Mesothelial cell of epicardium (in vitro differentiated cells): ENCODE measurements at regions not wholly inside any gene's neighbourhood (a gene's known extent, or its start where the extent isn't known, plus 50 kb on each side); places are given as distances from the start of the nearest gene placed in this dataset.
"Not testable (repeated sequence)": the region's sequence is repeated elsewhere in the genome, so short reads cannot be mapped to it uniquely, and the experiment has no call there.

ENCODE experiments used
- DNase-seq, 2 experiments: peaks; one replicate each; pipeline ENCODE4 v3.0.0; 2021; ENCODE audit warnings: low spot score in 2 of 2; ENCODE audit not compliant: unreplicated experiment in 2 of 2
- H3K27ac Mint-ChIP-seq: 2 replicates; pipeline ENCODE4 v1.8.0; 2021; ENCODE audit warnings: mixed read lengths
- H3K27me3 Mint-ChIP-seq: 2 replicates; pipeline ENCODE4 v1.8.0; 2021; ENCODE audit warnings: low read depth, mixed read lengths
- H3K36me3 Mint-ChIP-seq: 2 replicates; pipeline ENCODE4 v1.8.0; 2021; ENCODE audit warnings: mixed read lengths
- H3K4me1 Mint-ChIP-seq: 2 replicates; pipeline ENCODE4 v1.8.0; 2021; ENCODE audit warnings: mixed read lengths
- H3K4me3 Mint-ChIP-seq: 2 replicates; pipeline ENCODE4 v1.8.0; 2021; ENCODE audit warnings: mild to moderate bottlenecking, moderate library complexity, mixed read lengths
- H3K9me3 Mint-ChIP-seq: 2 replicates; pipeline ENCODE4 v1.8.0; 2021; ENCODE audit warnings: mixed read lengths
- TF ChIP-seq, protein P1 (sequence below): fragments of 200-600 bp; sonication (generic); IDR thresholded peaks from one replicate; pipeline ENCODE4 v1.5.0; 2021; ENCODE audit warnings: antibody characterized with exemption; ENCODE audit not compliant: unreplicated experiment

DNA sequence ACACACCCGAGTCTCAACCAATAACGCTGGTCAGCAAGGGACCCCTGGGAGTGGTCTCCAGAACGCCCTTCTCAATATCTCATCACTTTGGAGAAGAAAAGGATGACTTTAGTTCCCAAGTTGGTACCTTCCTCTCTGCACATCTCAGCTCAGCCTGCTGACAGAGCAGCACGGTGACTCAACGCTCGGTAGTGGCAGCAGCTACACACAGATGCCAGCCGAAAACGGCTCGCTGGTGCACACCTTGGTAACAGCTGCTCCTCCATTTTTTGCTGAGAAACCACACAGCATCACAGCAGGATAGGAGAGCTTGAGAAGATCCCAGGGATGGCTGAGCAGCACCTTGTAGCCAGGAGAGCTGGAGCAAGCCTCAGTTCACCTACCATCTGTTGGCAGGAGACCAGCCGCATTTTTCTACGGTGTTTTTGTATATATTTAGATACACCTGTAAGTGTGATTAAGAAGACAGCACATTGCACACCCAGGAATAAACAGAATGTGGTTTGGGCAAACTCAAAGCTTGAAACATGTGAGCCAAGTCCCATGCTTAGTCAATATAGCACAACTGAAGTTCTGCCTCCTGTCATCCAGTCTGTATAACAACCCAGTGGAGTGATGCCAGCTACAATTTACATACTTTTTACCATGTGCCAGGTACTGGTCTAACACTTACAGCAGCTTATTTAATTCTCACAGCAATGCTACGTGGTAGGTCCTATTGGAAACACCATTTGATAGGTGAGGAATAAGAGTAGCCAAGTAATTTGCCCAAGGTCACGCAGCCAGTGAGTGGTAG, 83.8 kb upstream of the ERCC4 start:
- Mint-ChIP-seq H3K27me3 (peaks cover 46% of the 10 kb centered on the region), H3K4me3 (no peak overlapping the region), H3K36me3 (no peaks in the 10 kb centered on the region), H3K4me1 (no peaks in the 10 kb centered on the region), H3K27ac (no peak overlapping the region), H3K9me3 (no peaks in the 10 kb centered on the region)
- no peak for DNase-seq
- TF ChIP-seq, protein P1, sequence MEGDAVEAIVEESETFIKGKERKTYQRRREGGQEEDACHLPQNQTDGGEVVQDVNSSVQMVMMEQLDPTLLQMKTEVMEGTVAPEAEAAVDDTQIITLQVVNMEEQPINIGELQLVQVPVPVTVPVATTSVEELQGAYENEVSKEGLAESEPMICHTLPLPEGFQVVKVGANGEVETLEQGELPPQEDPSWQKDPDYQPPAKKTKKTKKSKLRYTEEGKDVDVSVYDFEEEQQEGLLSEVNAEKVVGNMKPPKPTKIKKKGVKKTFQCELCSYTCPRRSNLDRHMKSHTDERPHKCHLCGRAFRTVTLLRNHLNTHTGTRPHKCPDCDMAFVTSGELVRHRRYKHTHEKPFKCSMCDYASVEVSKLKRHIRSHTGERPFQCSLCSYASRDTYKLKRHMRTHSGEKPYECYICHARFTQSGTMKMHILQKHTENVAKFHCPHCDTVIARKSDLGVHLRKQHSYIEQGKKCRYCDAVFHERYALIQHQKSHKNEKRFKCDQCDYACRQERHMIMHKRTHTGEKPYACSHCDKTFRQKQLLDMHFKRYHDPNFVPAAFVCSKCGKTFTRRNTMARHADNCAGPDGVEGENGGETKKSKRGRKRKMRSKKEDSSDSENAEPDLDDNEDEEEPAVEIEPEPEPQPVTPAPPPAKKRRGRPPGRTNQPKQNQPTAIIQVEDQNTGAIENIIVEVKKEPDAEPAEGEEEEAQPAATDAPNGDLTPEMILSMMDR: no peak

DNA sequence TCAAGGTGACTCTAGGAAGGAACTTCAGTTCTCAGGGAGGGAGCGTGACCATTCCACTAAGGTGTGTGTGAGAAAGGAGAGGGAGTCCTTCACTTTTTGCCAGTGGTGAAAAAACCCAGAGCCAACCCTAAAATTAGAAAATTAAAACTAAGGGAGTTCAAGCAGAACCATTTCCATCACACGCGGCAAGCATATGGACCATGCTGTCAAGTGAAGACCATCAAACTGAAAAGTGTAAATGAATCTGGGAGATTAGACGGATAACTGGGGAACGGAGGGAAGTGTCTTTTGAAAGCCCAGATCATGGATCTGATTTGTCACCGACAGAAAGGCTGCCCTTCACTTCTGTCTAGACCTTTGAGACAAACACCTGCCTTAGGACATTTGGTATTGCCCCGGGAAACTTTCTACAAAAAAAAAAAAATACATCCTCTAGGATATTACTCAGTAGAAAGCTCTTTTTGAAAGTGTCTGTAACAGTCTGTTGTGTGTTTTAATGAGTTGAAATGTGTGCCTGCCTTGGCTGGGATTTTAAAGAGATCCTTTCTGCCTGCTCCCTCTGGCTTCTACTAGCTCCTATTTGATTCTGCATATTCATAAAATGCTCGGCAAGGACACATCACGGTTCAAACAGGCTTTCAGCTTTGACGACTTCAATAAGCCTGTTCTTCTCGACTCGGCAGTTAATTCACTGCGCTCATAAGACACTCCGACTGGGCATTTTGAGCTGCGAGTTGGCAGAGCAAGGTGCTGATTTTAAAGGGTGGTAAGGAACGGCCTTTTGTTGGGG, 81.4 kb upstream of the ERCC4 start:
- DNase-seq: no peak
- no peaks in the 10 kb centered on the region for H3K36me3 Mint-ChIP-seq
- H3K27me3 Mint-ChIP-seq: peaks cover 44% of the 10 kb centered on the region
- TF ChIP-seq, protein P1: no peak
- no peak overlapping the region for H3K27ac Mint-ChIP-seq
- H3K9me3 Mint-ChIP-seq: no peaks in the 10 kb centered on the region
- no peaks in the 10 kb centered on the region for H3K4me1 Mint-ChIP-seq
- no peak overlapping the region for H3K4me3 Mint-ChIP-seq

DNA sequence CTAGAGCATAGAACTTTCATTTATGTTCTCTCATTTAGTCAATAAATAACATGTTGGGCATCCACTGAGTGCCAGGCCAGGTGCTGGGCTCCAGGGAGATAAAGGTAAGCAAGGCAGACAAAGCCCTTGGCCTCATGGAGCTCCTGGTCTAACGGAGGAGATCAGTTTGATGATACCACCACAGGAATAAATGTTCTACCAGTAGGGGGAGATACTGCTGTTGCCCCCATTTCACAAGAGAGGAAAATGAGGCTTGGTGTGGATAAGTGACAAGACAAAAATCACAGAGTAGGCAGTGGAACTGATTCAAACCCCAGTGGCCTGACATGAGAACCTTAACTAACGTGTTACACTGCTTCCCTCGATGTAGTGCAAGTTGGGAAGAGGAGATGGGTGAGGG, 80.4 kb upstream of the ERCC4 start:
- no peaks in the 10 kb centered on the region for H3K9me3 Mint-ChIP-seq
- no peak overlapping the region for H3K4me3 Mint-ChIP-seq
- H3K27ac Mint-ChIP-seq: no peak overlapping the region
- TF ChIP-seq, protein P1: peak; percentile 40
- no peaks in the 10 kb centered on the region for H3K4me1 Mint-ChIP-seq
- no peaks in the 10 kb centered on the region for H3K36me3 Mint-ChIP-seq
- DNase-seq: no peak
- peaks cover 37% of the 10 kb centered on the region for H3K27me3 Mint-ChIP-seq

DNA sequence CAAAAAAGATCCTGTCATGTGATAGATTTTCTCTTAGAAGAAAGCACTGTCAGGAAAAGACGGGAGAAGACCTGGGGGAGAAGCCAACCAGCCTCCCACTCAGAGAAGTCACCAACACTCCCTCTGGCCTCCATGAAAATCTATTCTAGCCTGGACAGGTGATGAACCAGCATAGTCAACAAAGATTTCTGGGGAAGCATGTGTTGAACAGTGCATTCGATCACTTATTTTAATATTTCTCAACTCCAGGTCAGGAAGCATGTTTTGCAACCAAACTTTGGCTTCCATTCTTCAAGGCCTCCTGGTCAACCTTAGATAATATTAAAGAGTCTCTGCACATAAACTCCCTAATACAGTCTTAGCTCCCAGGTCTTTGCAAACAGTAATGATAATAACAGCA, 74.7 kb upstream of the ERCC4 start:
- H3K4me1 Mint-ChIP-seq: no peaks in the 10 kb centered on the region

DNA sequence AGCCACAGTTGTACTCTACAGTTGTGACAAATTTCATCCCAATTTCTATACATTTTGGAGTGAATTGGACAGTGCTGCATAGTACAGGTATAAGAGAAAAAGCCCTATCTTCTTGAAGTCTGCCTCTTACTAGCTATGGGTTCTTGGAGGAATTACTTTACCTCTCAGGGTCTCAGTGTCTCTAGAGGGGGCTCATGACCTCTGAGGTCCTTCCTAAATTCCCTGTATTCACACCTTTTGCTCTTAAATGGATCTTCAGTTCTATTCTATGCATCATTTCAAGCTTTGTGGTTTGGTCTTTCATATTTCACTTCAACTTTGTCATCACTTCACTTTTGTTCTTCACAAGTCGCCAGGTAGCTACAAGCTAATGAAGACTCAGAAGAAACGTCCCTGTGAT, 71.2 kb upstream of the ERCC4 start:
- Mint-ChIP-seq H3K27me3 (peaks cover 34% of the 10 kb centered on the region), H3K4me3 (no peak overlapping the region), H3K36me3 (no peaks in the 10 kb centered on the region), H3K27ac (no peak overlapping the region), H3K4me1 (no peaks in the 10 kb centered on the region), H3K9me3 (peaks cover 5% of the 10 kb centered on the region)
- no peak for DNase-seq
- TF ChIP-seq, protein P1: no peak

More for the DNA sequence above, 74.7 kb upstream of the ERCC4 start:
- no peak for DNase-seq
- Mint-ChIP-seq H3K27ac (no peak overlapping the region), H3K4me3 (no peak overlapping the region), H3K36me3 (no peaks in the 10 kb centered on the region), H3K27me3 (peaks cover 42% of the 10 kb centered on the region), H3K9me3 (peaks cover 5% of the 10 kb centered on the region)
- TF ChIP-seq, protein P1: no peak

DNA sequence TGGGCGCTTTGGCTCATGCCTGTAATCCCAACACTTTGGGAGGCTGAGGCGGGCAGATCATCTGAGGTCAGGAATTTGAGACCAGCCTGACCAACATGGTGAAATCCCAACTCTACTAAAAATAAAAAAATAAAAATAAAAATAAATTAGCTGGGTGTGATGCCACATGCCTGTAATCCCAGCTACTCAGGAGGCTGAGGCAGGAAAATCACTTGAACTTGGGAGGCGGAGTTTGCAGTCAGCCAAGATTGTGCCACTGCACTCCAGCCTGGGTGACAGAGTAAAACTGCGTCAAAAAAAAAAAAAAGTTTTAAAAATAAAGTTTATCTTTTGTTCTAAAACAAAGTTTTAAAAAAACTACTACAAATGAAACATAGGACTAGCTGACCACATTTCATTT, 69.8 kb upstream of the ERCC4 start:
- not testable (repeated sequence) for H3K36me3 Mint-ChIP-seq, H3K27ac Mint-ChIP-seq, H3K4me3 Mint-ChIP-seq, H3K4me1 Mint-ChIP-seq, H3K9me3 Mint-ChIP-seq, DNase-seq
- peaks cover 38% of the 10 kb centered on the region for H3K27me3 Mint-ChIP-seq
